ENCODE measurements at regions not wholly inside any gene's neighbourhood (a gene's known extent, or its start where the extent isn't known, plus 50 kb on each side); places are given as distances from the start of the nearest gene placed in this dataset.

GRCh38 chr12:107894589-107894988 is 120.1 kb downstream of the ASCL4 start:
- no peak for DNase-seq

GRCh38 chr12:107895966-107896365 is 121.5 kb downstream of the ASCL4 start:
- DNase-seq = no peak

GRCh38 chr12:107900588-107900987 is 126.1 kb downstream of the ASCL4 start:
- DNase-seq = no peak

- DNase-seq = peak; percentile 8
Measured at GRCh38 chr12:107903341-107904061, 129.0 kb downstream of the ASCL4 start.

GRCh38 chr12:107906707-107907106 is 132.2 kb downstream of the ASCL4 start:
- DNase-seq = no peak

GRCh38 chr12:107912421-107913004 is 138.0 kb downstream of the ASCL4 start:
- DNase-seq = peak; percentile 42

GRCh38 chr12:107914460-107914977 is 140.0 kb downstream of the ASCL4 start:
- DNase-seq = no peak

GRCh38 chr12:107917912-107918800 is 143.7 kb downstream of the ASCL4 start:
- DNase-seq = no peak

- DNase-seq = no peak
Measured at GRCh38 chr12:107921062-107921461, 146.6 kb downstream of the ASCL4 start.

- no peak for DNase-seq
Measured at GRCh38 chr12:107925125-107925524, 150.6 kb downstream of the ASCL4 start.

GRCh38 chr12:107929436-107929835 is 154.9 kb downstream of the ASCL4 start:
- DNase-seq = no peak

- no peak for DNase-seq
Measured at GRCh38 chr12:107931761-107932160, 157.3 kb downstream of the ASCL4 start.

GRCh38 chr12:107938446-107938845 is 163.9 kb downstream of the ASCL4 start:
- no peak for DNase-seq

GRCh38 chr12:107948391-107948945 is 174.0 kb downstream of the ASCL4 start:
- DNase-seq = no peak

GRCh38 chr12:107951024-107951423 is 176.5 kb downstream of the ASCL4 start:
- DNase-seq = no peak

GRCh38 chr12:107955966-107956643 is 173.0 kb upstream of the WSCD2 start:
- DNase-seq = no peak

GRCh38 chr12:107957459-107957858 is 171.6 kb upstream of the WSCD2 start:
- DNase-seq = no peak

GRCh38 chr12:107963635-107964034 is 165.5 kb upstream of the WSCD2 start:
- no peak for DNase-seq

GRCh38 chr12:107967170-107967569 is 161.9 kb upstream of the WSCD2 start:
- DNase-seq = no peak

GRCh38 chr12:107973950-107974349 is 155.1 kb upstream of the WSCD2 start:
- no peak for DNase-seq

- DNase-seq = no peak
Measured at GRCh38 chr12:107976331-107976730, 152.8 kb upstream of the WSCD2 start.

- no peak for DNase-seq
Measured at GRCh38 chr12:107978201-107978600, 150.9 kb upstream of the WSCD2 start.

- no peak for DNase-seq
Measured at GRCh38 chr12:107978641-107979040, 150.4 kb upstream of the WSCD2 start.

Data from CD4-positive, alpha-beta T cell treated with Interleukin-21 for 1 hour (primary cell).